Prostate gland (tissue), 2 donors: ENCODE measurements at regions not wholly inside any gene's neighbourhood (a gene's known extent, or its start where the extent isn't known, plus 50 kb on each side); places are given as distances from the start of the nearest gene placed in this dataset.

ENCODE experiments used
- DNase-seq: peaks from one replicate; pipeline ENCODE4 v3.0.0-alpha.2; 2019; ENCODE audit warnings: low spot score
- H3K27ac ChIP-seq, 2 donors: fragments of 200-600 bp; sonication (generic); 2 replicates each; pipeline ENCODE4 v1.5.1; 2017 to 2019
- H3K27me3 ChIP-seq: fragments of 200-600 bp; sonication (generic); replicated peaks from 2 replicates; pipeline ENCODE4 v1.5.1; 2019; ENCODE audit not compliant: insufficient read depth
- H3K36me3 ChIP-seq, 2 donors: fragments of 200-600 bp; sonication (generic); 1 replicate in 1 of 2; 2 replicates in 1 of 2; pipeline versions ENCODE4 v1.5.1 to v1.8.1; 2017 to 2019
- H3K4me1 ChIP-seq: fragments of 200-600 bp; sonication (generic); replicated peaks from 2 replicates; pipeline ENCODE4 v1.5.1; 2019
- H3K4me3 ChIP-seq, 2 donors: fragments of 200-600 bp; sonication (generic); 2 replicates each; pipeline ENCODE4 v1.5.1; 2017 to 2019
- H3K9me3 ChIP-seq: fragments of 200-600 bp; sonication (generic); 2 replicates; pipeline ENCODE4 v1.5.1; 2017
- POLR2A ChIP-seq: fragments of 450-650 bp; IDR thresholded peaks from one replicate; pipeline ENCODE4 v1.6.1; 2016; ENCODE audit warnings: antibody characterized with exemption, mild to moderate bottlenecking
- POLR2AphosphoS5 ChIP-seq: sonication (generic); formaldehyde crosslinking; IDR thresholded peaks from one replicate; pipeline ENCODE4 v1.6.1; 2017; ENCODE audit warnings: antibody characterized with exemption
- WGBS: methylation state at CpG from one replicate; pipeline ENCODE4 v1.1.5; 2018; 5-methylcytosine and 5-hydroxymethylcytosine counted together
- intact Hi-C: fragments of 100-400 bp; cut with DNase I; formaldehyde crosslinking; loops from one replicate; pipeline ENCODE4 v1.14.2; 2022
- TF ChIP-seq, protein P1 (sequence below), 4 experiments: fragments of 200-600 bp in 2 of 4; fragments of 450-650 bp in 2 of 4; sonication (generic) in 2 of 4; IDR thresholded peaks; 1 replicate in 3 of 4; 2 replicates in 1 of 4; pipeline ENCODE4 v1.5.1; 2016 to 2019; ENCODE audit warnings: antibody characterized with exemption in 4 of 4, mild to moderate bottlenecking in 2 of 4, moderate library complexity in 2 of 4

GRCh38 chr18:57220930-57221483, 74.1 kb downstream of the BOD1L2 start:
- no peak for TF ChIP-seq POLR2AphosphoS5
- Histone ChIP-seq H3K4me3 (no peak overlapping the region), H3K36me3 (no peaks in the 10 kb centered on the region), H3K9me3 (no peaks in the 10 kb centered on the region), H3K27ac (no peak overlapping the region), H3K4me1 (no peaks in the 10 kb centered on the region), H3K27me3 (no peaks in the 10 kb centered on the region)
- intact Hi-C loops: no loop called here
- 69% methylated on average over 9 of the region's 9 CpGs for WGBS
- DNase-seq: no peak

DNA sequence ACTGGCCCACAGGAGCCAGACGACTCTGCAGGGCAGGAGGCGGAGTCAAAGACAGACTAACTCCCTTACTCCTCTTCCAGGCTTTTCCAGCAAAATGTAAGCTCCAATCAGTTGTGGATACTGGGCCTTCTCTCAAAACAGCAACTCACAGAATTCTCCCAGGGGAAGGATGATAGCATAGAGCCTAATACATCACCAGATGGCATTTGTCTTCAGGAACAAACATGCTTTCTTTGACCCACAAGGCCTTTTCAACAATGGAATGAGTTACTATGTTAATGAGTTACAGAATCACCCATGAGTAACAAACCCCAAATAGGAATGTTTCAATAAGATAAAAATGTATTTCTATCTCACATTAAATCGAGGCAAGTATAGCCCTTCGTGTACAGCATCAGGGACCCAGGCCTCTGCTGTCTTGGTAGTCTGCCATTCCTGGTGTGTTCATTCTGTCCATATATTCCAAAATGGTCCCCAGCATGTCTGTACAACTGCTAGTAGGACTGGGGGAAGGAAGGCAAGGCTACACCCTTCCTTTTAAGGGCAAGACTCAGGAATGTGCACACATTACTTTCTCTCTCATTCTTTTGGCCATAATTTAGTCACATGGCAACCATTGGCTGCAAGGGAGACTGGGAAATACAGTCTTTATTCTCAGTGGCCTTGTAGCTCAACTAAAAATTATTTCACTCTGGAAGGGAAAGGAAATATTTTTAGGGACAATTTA, 76.4 kb downstream of the BOD1L2 start:
- no peaks in the 10 kb centered on the region for H3K36me3 ChIP-seq
- H3K4me3 ChIP-seq: no peak overlapping the region
- H3K9me3 ChIP-seq: no peaks in the 10 kb centered on the region
- intact Hi-C loops: no loop called here
- TF ChIP-seq, protein P1, sequence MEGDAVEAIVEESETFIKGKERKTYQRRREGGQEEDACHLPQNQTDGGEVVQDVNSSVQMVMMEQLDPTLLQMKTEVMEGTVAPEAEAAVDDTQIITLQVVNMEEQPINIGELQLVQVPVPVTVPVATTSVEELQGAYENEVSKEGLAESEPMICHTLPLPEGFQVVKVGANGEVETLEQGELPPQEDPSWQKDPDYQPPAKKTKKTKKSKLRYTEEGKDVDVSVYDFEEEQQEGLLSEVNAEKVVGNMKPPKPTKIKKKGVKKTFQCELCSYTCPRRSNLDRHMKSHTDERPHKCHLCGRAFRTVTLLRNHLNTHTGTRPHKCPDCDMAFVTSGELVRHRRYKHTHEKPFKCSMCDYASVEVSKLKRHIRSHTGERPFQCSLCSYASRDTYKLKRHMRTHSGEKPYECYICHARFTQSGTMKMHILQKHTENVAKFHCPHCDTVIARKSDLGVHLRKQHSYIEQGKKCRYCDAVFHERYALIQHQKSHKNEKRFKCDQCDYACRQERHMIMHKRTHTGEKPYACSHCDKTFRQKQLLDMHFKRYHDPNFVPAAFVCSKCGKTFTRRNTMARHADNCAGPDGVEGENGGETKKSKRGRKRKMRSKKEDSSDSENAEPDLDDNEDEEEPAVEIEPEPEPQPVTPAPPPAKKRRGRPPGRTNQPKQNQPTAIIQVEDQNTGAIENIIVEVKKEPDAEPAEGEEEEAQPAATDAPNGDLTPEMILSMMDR (IDR thresholded peaks at IDR 0.05): no peak
- TF ChIP-seq POLR2AphosphoS5 (no peak), POLR2A (no peak)
- no peak overlapping the region for H3K27ac ChIP-seq
- H3K4me1 ChIP-seq: no peaks in the 10 kb centered on the region
- no peak for DNase-seq
- 65% methylated on average over 4 of the region's 4 CpGs for WGBS
- no peaks in the 10 kb centered on the region for H3K27me3 ChIP-seq

GRCh38 chr18:57230861-57231585, 84.1 kb downstream of the BOD1L2 start:
- no peaks in the 10 kb centered on the region for H3K9me3 ChIP-seq
- no peak for DNase-seq

GRCh38 chr18:57231864-57232263, 85.0 kb downstream of the BOD1L2 start:
- H3K27me3 ChIP-seq: no peaks in the 10 kb centered on the region
- TF ChIP-seq, protein P1 (IDR thresholded peaks at IDR 0.05): no peak
- TF ChIP-seq POLR2AphosphoS5: no peak
- TF ChIP-seq POLR2A: no peak
- H3K4me3 ChIP-seq: no peak overlapping the region
- no peaks in the 10 kb centered on the region for H3K9me3 ChIP-seq
- no peak overlapping the region for H3K27ac ChIP-seq
- intact Hi-C loops: no loop called here
- H3K4me1 ChIP-seq: no peaks in the 10 kb centered on the region
- DNase-seq: no peak
- 93% methylated on average over 3 of the region's 3 CpGs for WGBS
- no peaks in the 10 kb centered on the region for H3K36me3 ChIP-seq

More at GRCh38 chr18:57230861-57231585, 84.1 kb downstream of the BOD1L2 start:
- Histone ChIP-seq H3K27ac (no peak overlapping the region), H3K27me3 (no peaks in the 10 kb centered on the region), H3K36me3 (no peaks in the 10 kb centered on the region), H3K4me3 (no peak overlapping the region), H3K4me1 (no peaks in the 10 kb centered on the region)
- intact Hi-C loops: no loop called here
- TF ChIP-seq, protein P1 (IDR thresholded peaks at IDR 0.05): no peak
- no peak for TF ChIP-seq POLR2AphosphoS5
- TF ChIP-seq POLR2A: no peak
- WGBS: 36% methylated on average over 7 of the region's 7 CpGs

GRCh38 chr18:57234346-57234745, 87.5 kb downstream of the BOD1L2 start:
- Histone ChIP-seq H3K27ac (no peak overlapping the region), H3K4me1 (no peaks in the 10 kb centered on the region), H3K27me3 (no peaks in the 10 kb centered on the region), H3K4me3 (no peak overlapping the region), H3K36me3 (no peaks in the 10 kb centered on the region), H3K9me3 (no peaks in the 10 kb centered on the region)
- 68% methylated on average over 9 of the region's 9 CpGs for WGBS
- TF ChIP-seq, protein P1 (IDR thresholded peaks at IDR 0.05): no peak
- no peak for TF ChIP-seq POLR2AphosphoS5
- TF ChIP-seq POLR2A: no peak
- intact Hi-C loops: no loop called here
- no peak for DNase-seq
